Lung (tissue), 11 donors: ENCODE measurements at regions not wholly inside any gene's neighbourhood (a gene's known extent, or its start where the extent isn't known, plus 50 kb on each side); places are given as distances from the start of the nearest gene placed in this dataset.

ENCODE experiments used
- ATAC-seq: fragments of 200-7000 bp; cut with Tn5 transposase; one replicate; pipeline ENCODE4 v1.9.1; 2020; ENCODE audit warnings: moderate number of reproducible peaks; ENCODE audit not compliant: insufficient read depth, low FRiP score
- DNase-seq, 3 donors: peaks; one replicate each; pipeline ENCODE4 v3.0.0-alpha.2; 2013 to 2017
- H3K27ac ChIP-seq, 2 donors: one replicate each; pipeline ENCODE4 v1.5.1; 2013; ENCODE audit warnings: mild to moderate bottlenecking in 2 of 2, moderate library complexity in 2 of 2, control low read depth in 1 of 2, inconsistent platforms in 1 of 2, low read depth in 1 of 2, low read length in 1 of 2
- H3K27me3 ChIP-seq, 3 donors: one replicate each; pipeline ENCODE4 v1.5.1; 2013; ENCODE audit warnings: low read length in 2 of 3; ENCODE audit not compliant: control insufficient read depth in 3 of 3, insufficient read depth in 3 of 3
- H3K36me3 ChIP-seq, 4 donors: one replicate each; pipeline ENCODE4 v1.5.1; 2013; ENCODE audit warnings: low read length in 4 of 4, mild to moderate bottlenecking in 1 of 4, moderate library complexity in 1 of 4; ENCODE audit not compliant: control insufficient read depth in 4 of 4, insufficient read depth in 4 of 4
- H3K4me1 ChIP-seq, 5 donors: one replicate each; pipeline ENCODE4 v1.5.1; 2013; ENCODE audit warnings: low read length in 5 of 5, mild to moderate bottlenecking in 2 of 5, moderate library complexity in 1 of 5; ENCODE audit not compliant: control insufficient read depth in 5 of 5, insufficient read depth in 5 of 5
- H3K4me3 ChIP-seq: one replicate; pipeline ENCODE4 v1.5.1; 2013; ENCODE audit warnings: mild to moderate bottlenecking, control low read depth, moderate library complexity
- H3K9ac ChIP-seq, 2 donors: one replicate each; pipeline ENCODE4 v1.5.1; 2013; ENCODE audit warnings: low read length in 2 of 2, control low read depth in 1 of 2; ENCODE audit not compliant: insufficient read depth in 1 of 2
- H3K9me3 ChIP-seq, 4 donors: one replicate each; pipeline ENCODE4 v1.5.1; 2013; ENCODE audit warnings: low read length in 3 of 4, mild to moderate bottlenecking in 1 of 4, moderate library complexity in 1 of 4; ENCODE audit not compliant: control insufficient read depth in 4 of 4, insufficient read depth in 3 of 4
- WGBS, 2 donors: extraction: QIAGEN DNeasy Blood & Tissue Kit; methylation state at CpG; one replicate each; pipeline ENCODE4 v1.1.7; 2013; 5-methylcytosine and 5-hydroxymethylcytosine counted together
- TF ChIP-seq, protein P1 (sequence below): IDR thresholded peaks from 2 replicates; pipeline ENCODE4 v1.5.1; 2012; ENCODE audit warnings: mild to moderate bottlenecking; ENCODE audit errors: control extremely low read depth, extremely low read depth
- donor health status: control.
- donor health status: control.
- donor health status: Bipolar disorder and iron deficiency.
- donor health status: healthy.
- donor health status: DM: yes; HTN: yes; CAD: no.

DNA sequence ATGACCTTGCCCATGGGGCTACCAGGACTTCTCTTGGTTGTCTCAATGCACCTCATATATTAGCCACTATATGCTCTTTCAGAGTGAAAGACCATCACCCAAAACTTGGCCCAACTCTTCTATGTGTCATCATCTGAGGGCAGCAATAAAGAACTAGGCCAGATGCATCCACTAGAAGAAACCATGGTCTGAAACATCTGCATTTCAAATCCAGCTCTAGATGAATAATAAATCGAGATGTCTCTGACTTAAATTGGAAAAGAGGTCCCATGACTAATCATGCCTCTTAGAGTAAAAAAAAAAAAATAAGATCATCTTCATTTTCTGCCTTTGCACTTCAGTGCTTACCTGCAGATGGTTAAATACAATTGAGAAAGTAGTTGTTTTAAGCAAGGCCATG, 397.6 kb upstream of the PITX2 start:
- 82 to 85% methylated on average over 1 of the region's 1 CpG for WGBS, 2 donors
- TF ChIP-seq, protein P1, sequence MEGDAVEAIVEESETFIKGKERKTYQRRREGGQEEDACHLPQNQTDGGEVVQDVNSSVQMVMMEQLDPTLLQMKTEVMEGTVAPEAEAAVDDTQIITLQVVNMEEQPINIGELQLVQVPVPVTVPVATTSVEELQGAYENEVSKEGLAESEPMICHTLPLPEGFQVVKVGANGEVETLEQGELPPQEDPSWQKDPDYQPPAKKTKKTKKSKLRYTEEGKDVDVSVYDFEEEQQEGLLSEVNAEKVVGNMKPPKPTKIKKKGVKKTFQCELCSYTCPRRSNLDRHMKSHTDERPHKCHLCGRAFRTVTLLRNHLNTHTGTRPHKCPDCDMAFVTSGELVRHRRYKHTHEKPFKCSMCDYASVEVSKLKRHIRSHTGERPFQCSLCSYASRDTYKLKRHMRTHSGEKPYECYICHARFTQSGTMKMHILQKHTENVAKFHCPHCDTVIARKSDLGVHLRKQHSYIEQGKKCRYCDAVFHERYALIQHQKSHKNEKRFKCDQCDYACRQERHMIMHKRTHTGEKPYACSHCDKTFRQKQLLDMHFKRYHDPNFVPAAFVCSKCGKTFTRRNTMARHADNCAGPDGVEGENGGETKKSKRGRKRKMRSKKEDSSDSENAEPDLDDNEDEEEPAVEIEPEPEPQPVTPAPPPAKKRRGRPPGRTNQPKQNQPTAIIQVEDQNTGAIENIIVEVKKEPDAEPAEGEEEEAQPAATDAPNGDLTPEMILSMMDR: no peak
- H3K4me1 ChIP-seq: no peaks in the 10 kb centered on the region

DNA sequence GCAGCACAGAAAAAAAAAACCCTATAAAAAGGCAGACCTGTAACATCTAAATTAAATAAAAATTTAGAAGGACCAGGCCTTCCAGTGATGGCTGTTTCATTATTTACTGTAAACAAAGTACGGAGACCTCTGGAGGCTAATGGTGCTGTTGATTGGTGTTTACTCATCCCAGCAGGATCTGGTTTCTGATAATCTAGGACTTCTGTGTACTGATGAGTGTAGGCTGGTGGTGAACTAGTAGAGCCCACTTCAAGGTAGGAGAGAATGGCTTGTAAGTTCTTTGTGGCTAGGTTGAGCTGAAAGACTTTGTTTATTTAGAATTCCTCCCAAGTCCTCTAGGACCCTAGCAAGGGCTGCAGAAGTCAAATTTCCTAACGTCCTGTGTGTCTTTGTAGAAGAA, 398.1 kb upstream of the PITX2 start:
- H3K4me3 ChIP-seq: no peak overlapping the region
- 23 to 31% methylated on average over 2 of the region's 2 CpGs for WGBS, 2 donors
- no peaks in the 10 kb centered on the region for H3K27me3 ChIP-seq
- no peaks in the 10 kb centered on the region for H3K9me3 ChIP-seq
- DNase-seq (no peak), ATAC-seq (no peak)
- H3K36me3 ChIP-seq: no peaks in the 10 kb centered on the region
- no peak overlapping the region for H3K9ac ChIP-seq
- H3K4me1 ChIP-seq: no peaks in the 10 kb centered on the region
- no peak overlapping the region for H3K27ac ChIP-seq
- TF ChIP-seq, protein P1: no peak

More for the DNA sequence above, 397.6 kb upstream of the PITX2 start:
- H3K9me3 ChIP-seq: no peaks in the 10 kb centered on the region
- no peak for ATAC-seq
- no peaks in the 10 kb centered on the region for H3K36me3 ChIP-seq
- no peak overlapping the region for H3K9ac ChIP-seq
- H3K4me3 ChIP-seq: no peak overlapping the region
- H3K27ac ChIP-seq: no peak overlapping the region
- no peak for DNase-seq
- no peaks in the 10 kb centered on the region for H3K27me3 ChIP-seq

DNA sequence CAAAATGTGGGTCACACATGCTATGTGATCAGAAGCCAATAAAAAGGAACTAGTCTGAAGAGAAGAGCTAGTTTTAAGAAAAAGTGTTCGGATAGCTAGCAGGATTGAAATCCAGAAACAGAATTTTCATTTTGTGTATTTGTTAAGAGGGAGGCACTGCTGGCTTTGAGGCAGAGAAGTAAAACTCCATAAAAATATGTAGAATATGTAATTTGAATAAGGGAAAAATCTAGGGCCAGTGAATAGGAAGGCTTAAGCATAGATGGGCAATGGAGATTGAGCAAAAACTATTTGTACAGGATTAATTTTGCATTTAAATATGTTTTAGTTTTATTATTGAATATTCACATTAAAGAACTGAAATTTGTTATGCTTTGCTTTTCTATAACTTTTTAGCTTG, 399.9 kb upstream of the PITX2 start:
- ATAC-seq (no peak), DNase-seq (no peak)
- Histone ChIP-seq H3K9ac (no peak overlapping the region), H3K4me3 (no peak overlapping the region), H3K36me3 (no peaks in the 10 kb centered on the region), H3K9me3 (no peaks in the 10 kb centered on the region), H3K27me3 (no peaks in the 10 kb centered on the region), H3K4me1 (no peaks in the 10 kb centered on the region), H3K27ac (no peak overlapping the region)
- 82 to 94% methylated on average over 1 of the region's 1 CpG for WGBS, 2 donors
- TF ChIP-seq, protein P1: no peak

DNA sequence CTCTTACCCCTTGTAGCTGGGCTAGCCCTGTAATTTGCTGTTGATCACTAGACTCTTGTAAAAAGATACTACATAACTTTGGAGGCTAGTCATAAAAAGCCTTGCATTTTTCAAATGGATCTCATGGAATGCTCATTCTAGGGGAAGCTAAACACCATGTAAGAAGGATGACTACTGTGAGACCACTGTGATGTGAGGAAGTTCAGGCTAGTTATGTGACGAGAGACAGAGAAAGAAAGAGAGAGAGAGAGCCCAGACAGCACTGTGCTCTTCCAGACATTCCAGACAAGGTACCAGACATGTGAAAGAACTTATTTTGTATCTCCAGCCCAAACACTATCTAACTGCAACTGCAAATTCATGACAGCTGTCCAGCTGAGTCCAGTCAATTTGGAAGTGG, 404.6 kb upstream of the PITX2 start:
- Histone ChIP-seq H3K27me3 (no peaks in the 10 kb centered on the region), H3K36me3 (no peaks in the 10 kb centered on the region), H3K4me3 (no peak overlapping the region), H3K9me3 (peaks cover 0 to 10% (median 0%) of the 10 kb centered on the region in 4 donors), H3K9ac (no peak overlapping the region), H3K4me1 (no peaks in the 10 kb centered on the region), H3K27ac (no peak overlapping the region)
- 38 to 47% methylated on average over 1 of the region's 1 CpG for WGBS, 2 donors
- no peak for ATAC-seq
- DNase-seq: no peak
- TF ChIP-seq, protein P1: no peak
